Liver (tissue), 8 donors: ENCODE measurements at regions not wholly inside any gene's neighbourhood (a gene's known extent, or its start where the extent isn't known, plus 50 kb on each side); places are given as distances from the start of the nearest gene placed in this dataset.

Experiments
- DNase-seq: peaks from one replicate; pipeline ENCODE4 v3.0.0-alpha.2; 2017; ENCODE audit warnings: low spot score
- H3K27ac ChIP-seq, 2 donors: one replicate each; pipeline ENCODE4 v1.7.0; 2013; ENCODE audit warnings: inconsistent platforms in 2 of 2, low read length in 2 of 2, control low read depth in 1 of 2, low read depth in 1 of 2, mild to moderate bottlenecking in 1 of 2
- H3K27me3 ChIP-seq, 4 donors: one replicate each; pipeline versions ENCODE4 v1.6.1 to v1.7.0; 2013; ENCODE audit warnings: low read length in 3 of 4, inconsistent platforms in 1 of 4, mild to moderate bottlenecking in 1 of 4, moderate library complexity in 1 of 4; ENCODE audit not compliant: control insufficient read depth in 4 of 4, insufficient read depth in 4 of 4
- H3K36me3 ChIP-seq, 4 donors: one replicate each; pipeline versions ENCODE4 v1.6.1 to v1.7.0; 2013; ENCODE audit warnings: low read length in 3 of 4, mild to moderate bottlenecking in 3 of 4, low read depth in 1 of 4, moderate library complexity in 1 of 4; ENCODE audit not compliant: control insufficient read depth in 4 of 4, insufficient read depth in 3 of 4
- H3K4me1 ChIP-seq, 4 donors: one replicate each; pipeline versions ENCODE4 v1.6.1 to v1.7.0; 2013; ENCODE audit warnings: low read length in 3 of 4, mild to moderate bottlenecking in 3 of 4, moderate library complexity in 1 of 4; ENCODE audit not compliant: control insufficient read depth in 4 of 4, insufficient read depth in 4 of 4
- H3K4me3 ChIP-seq, 3 donors: one replicate each; pipeline versions ENCODE4 v1.6.1 to v1.7.0; 2013; ENCODE audit warnings: low read length in 3 of 3, control low read depth in 1 of 3, low read depth in 1 of 3, mild to moderate bottlenecking in 1 of 3
- H3K9ac ChIP-seq, 2 donors: one replicate each; pipeline ENCODE4 v1.7.0; 2013; ENCODE audit warnings: low read length in 2 of 2, mild to moderate bottlenecking in 2 of 2, moderate library complexity in 2 of 2, control low read depth in 1 of 2, low read depth in 1 of 2
- H3K9me3 ChIP-seq, 4 donors: one replicate each; pipeline versions ENCODE4 v1.6.1 to v1.7.0; 2013; ENCODE audit warnings: low read length in 3 of 4; ENCODE audit not compliant: control insufficient read depth in 4 of 4
- CTCF ChIP-seq: fragments of 150-350 bp; IDR thresholded peaks from 2 replicates; pipeline ENCODE4 v1.5.1; 2017; ENCODE audit warnings: improper control_type of control experiment, low read depth, low read length; ENCODE audit not compliant: missing input control
- EGR1 ChIP-seq, 2 donors: IDR thresholded peaks; 2 replicates each; pipeline ENCODE4 v1.6.1; 2016 to 2018; ENCODE audit warnings: antibody characterized with exemption in 2 of 2, low read depth in 2 of 2
- FOXA1 ChIP-seq: IDR thresholded peaks from 2 replicates; pipeline ENCODE4 v1.6.1; 2016; ENCODE audit warnings: antibody characterized with exemption
- FOXA2 ChIP-seq: IDR thresholded peaks from 2 replicates; pipeline ENCODE4 v1.6.1; 2016; ENCODE audit warnings: antibody characterized with exemption
- GABPA ChIP-seq, 2 donors: IDR thresholded peaks in 1 of 2; conservative IDR thresholded peaks in 1 of 2; 2 replicates each; pipeline ENCODE4 v1.6.1; 2016; ENCODE audit warnings: antibody characterized with exemption in 2 of 2, mild to moderate bottlenecking in 1 of 2, moderate library complexity in 1 of 2
- JUND ChIP-seq, 2 donors: IDR thresholded peaks; 2 replicates each; pipeline ENCODE4 v1.6.1; 2016; ENCODE audit warnings: antibody characterized with exemption in 2 of 2
- MAX ChIP-seq: IDR thresholded peaks from 2 replicates; pipeline ENCODE4 v1.6.1; 2016; ENCODE audit warnings: antibody characterized with exemption
- NR2F2 ChIP-seq: IDR thresholded peaks from 2 replicates; pipeline ENCODE4 v1.6.1; 2016; ENCODE audit warnings: antibody characterized with exemption
- RAD21 ChIP-seq, 2 donors: IDR thresholded peaks; 2 replicates each; pipeline ENCODE4 v1.6.1; 2016; ENCODE audit warnings: antibody characterized with exemption in 2 of 2, mild to moderate bottlenecking in 2 of 2
- REST ChIP-seq: IDR thresholded peaks from 2 replicates; pipeline ENCODE4 v1.6.1; 2016; ENCODE audit warnings: antibody characterized with exemption, mild to moderate bottlenecking
- RXRA ChIP-seq, 2 donors: IDR thresholded peaks; 2 replicates each; pipeline ENCODE4 v1.6.1; 2017 to 2018; ENCODE audit warnings: antibody characterized with exemption in 2 of 2, mild to moderate bottlenecking in 1 of 2
- YY1 ChIP-seq: IDR thresholded peaks from 2 replicates; pipeline ENCODE4 v1.6.1; 2016; ENCODE audit warnings: antibody characterized with exemption, mild to moderate bottlenecking
- ZBTB33 ChIP-seq: IDR thresholded peaks from 2 replicates; pipeline ENCODE4 v1.6.1; 2016; ENCODE audit warnings: antibody characterized with exemption
- WGBS: extraction: QIAGEN DNeasy Blood & Tissue Kit; methylation state at CpG from one replicate; pipeline ENCODE4 v1.1.7; 2013; 5-methylcytosine and 5-hydroxymethylcytosine counted together
- donor health status: healthy.
- donor health status: healthy.
- donor health status: healthy.
- donor health status: healthy.
- donor health status: healthy.

- Histone ChIP-seq H3K36me3 (no peaks in the 10 kb centered on the region), H3K9me3 (no peaks in the 10 kb centered on the region), H3K4me3 (no peak overlapping the region), H3K4me1 (no peaks in the 10 kb centered on the region), H3K27me3 (no peaks in the 10 kb centered on the region), H3K27ac (no peak overlapping the region), H3K9ac (no peak overlapping the region)
- TF ChIP-seq FOXA2 (no peak), FOXA1 (no peak), CTCF (no peak), YY1 (no peak)
- no peak for DNase-seq
Observed at GRCh38 chr2:204213588-204213987, 277.0 kb downstream of the ICOS start.

- H3K36me3 ChIP-seq, result no peaks in the 10 kb centered on the region
- H3K4me1 ChIP-seq, result no peaks in the 10 kb centered on the region
- TF ChIP-seq RAD21 (IDR thresholded peaks at IDR 0.05) (no peak), REST (no peak)
- no peak overlapping the region for H3K27ac ChIP-seq
- peaks cover 0 to 2% (median 0%) of the 10 kb centered on the region in 4 donors for H3K27me3 ChIP-seq
- WGBS, result 90% methylated on average over 2 of the region's 2 CpGs
- DNase-seq, result no peak
- no peak overlapping the region for H3K9ac ChIP-seq
- H3K4me3 ChIP-seq, result no peak overlapping the region
- no peaks in the 10 kb centered on the region for H3K9me3 ChIP-seq
Observed at GRCh38 chr2:204218040-204218439, 281.5 kb downstream of the ICOS start.

GRCh38 chr2:204219196-204219595 lies 282.6 kb downstream of the ICOS start:
- no peaks in the 10 kb centered on the region for H3K4me1 ChIP-seq
- no peak for DNase-seq
- 98% methylated on average over 2 of the region's 2 CpGs for WGBS

More at GRCh38 chr2:204219196-204219595, 282.6 kb downstream of the ICOS start:
- Histone ChIP-seq H3K9ac (no peak overlapping the region), H3K27me3 (peaks cover 0 to 2% (median 0%) of the 10 kb centered on the region in 4 donors), H3K9me3 (no peaks in the 10 kb centered on the region), H3K36me3 (no peaks in the 10 kb centered on the region), H3K4me3 (no peak overlapping the region), H3K27ac (no peak overlapping the region)
- no peak for TF ChIP-seq YY1
- TF ChIP-seq FOXA1, result no peak
- no peak for TF ChIP-seq JUND (IDR thresholded peaks at IDR 0.05)
- no peak for TF ChIP-seq FOXA2
- TF ChIP-seq MAX, result no peak
- TF ChIP-seq GABPA (IDR thresholded peaks at IDR 0.05 in 1 of 2, conservative IDR thresholded peaks at IDR 0.05 in 1 of 2), result no peak
- TF ChIP-seq ZBTB33, result no peak
- TF ChIP-seq NR2F2, result no peak
- no peak for TF ChIP-seq EGR1 (IDR thresholded peaks at IDR 0.05; ENCODE audit: low read depth in 2 of 2)
- TF ChIP-seq REST, result no peak
- no peak for TF ChIP-seq CTCF
- TF ChIP-seq RXRA (IDR thresholded peaks at IDR 0.05), result no peak
- TF ChIP-seq RAD21 (IDR thresholded peaks at IDR 0.05), result no peak
